CD4-positive, alpha-beta T cell treated with Interferon alpha-2 for 1 hour (primary cell): ENCODE measurements at regions not wholly inside any gene's neighbourhood (a gene's known extent, or its start where the extent isn't known, plus 50 kb on each side); places are given as distances from the start of the nearest gene placed in this dataset.
A peak's percentile ranks its signal among the peaks of the same experiment; 100 is the strongest.
"Not testable (repeated sequence)": the region's sequence is repeated elsewhere in the genome, so short reads cannot be mapped to it uniquely, and the experiment has no call there.

ENCODE experiments used
- DNase-seq, 2 donors: peaks; one replicate each; pipeline ENCODE4 v3.0.0-alpha.2; 2020 to 2022

DNA sequence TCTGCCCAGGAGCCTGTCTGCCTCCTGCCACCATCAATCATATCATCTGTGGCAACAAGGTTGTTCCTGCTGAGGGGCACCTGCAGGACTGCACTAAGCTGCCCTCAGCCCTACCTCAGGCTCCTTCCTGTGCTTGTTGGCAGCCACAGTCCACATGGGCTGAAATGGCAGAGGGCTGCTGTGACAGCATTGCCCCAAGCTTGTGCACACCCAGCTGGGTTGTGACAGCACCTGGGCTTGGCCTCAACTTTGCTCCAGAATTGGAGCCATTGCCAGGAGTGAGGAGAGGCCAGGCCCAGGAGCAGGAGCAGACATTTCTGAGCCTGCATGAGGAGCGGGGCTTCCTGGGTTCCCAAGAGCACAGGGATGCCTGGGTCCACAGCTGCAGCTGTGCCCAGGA, 340.9 kb upstream of the CHRM2 start:
- no peak for DNase-seq

DNA sequence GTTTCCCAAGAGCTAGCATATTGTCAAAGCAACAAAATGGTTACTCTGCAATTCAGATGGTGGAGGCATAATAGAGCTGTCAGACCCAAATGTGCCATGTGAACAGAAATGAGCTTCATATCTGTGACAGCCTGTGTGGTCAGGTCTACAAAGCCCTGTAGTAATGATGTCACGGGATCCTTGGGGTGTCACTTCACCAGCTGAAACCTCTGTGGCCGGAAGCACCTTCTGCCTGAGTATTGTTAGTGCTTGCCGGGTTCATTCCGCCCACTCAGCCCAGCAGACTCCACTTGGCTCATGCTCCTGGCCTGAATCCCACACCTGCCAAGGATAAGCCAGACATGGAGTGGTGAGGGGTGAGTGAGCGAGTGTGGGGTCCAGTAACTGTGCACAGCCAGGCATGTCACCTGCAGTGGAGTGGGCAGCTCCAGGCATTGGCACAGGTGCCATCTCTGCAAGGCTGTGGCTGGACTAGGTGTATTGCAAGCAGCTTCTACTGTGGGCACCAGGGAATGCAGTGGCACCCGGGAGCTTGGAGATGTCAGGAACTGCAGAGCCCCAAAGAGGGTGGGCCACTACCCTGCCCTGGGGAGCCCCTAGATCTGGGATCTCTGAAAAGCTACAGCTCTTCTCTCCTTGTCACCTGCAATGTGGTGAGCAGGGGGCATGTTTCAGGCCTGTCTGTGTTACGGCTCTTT, 341.9 kb upstream of the CHRM2 start:
- DNase-seq, result no peak

DNA sequence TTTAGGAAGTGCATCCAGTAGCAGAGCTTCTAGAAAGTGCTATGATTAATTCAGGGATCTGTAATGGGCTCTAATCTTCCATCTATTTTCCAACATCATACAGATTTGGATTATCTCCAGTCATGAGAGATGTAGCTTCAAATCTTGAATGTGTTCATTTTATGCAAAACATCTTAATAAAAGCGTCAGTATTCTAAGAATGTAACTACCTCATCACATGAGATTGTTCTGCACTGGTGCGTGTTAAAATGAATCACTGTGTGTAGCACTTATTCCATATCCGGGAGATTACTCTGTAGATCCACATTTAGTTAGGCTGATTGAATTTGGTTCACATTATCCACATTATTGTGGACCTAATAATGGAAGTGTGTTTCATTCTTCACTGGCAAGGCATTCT, 344.9 kb upstream of the CHRM2 start:
- DNase-seq, result no peak

DNA sequence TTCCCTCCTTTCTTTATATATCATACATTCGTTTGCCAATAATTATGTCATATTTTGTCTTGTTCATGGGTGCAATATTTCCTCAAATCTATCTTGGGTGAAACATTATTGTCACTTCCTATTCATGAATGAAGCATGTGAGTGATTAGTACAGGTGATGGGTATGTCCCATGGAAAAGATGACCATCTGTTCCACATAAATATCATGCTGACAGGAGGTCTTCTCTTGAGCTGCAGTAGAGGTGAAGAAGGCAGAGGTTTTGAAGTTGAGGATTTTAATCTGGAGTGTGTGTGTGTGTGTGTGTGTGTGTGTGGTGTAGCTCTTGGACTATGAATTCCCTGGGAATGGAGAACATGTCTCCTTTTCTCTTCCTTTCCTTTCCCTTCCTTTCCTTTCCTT, 350.5 kb upstream of the CHRM2 start:
- DNase-seq, result no peak

DNA sequence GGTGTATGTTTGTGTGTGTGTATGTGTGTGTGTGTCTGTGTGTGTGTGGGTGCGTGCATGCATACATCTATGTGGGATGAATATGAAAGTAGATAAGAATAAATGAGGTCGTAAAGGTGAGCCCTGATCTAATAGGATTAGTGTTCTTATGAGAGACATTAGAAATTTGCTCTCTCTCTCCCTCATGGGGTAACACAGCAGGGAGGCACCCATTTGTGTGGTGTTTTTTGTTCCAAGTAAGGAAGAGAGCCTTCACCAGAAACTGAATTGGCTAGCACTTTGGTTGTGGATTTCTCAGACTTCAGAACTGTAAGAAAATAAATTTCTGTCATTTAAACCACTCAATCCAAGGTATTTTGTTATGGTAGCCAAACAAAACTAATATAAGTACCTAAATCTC, 353.7 kb upstream of the CHRM2 start:
- no peak for DNase-seq

DNA sequence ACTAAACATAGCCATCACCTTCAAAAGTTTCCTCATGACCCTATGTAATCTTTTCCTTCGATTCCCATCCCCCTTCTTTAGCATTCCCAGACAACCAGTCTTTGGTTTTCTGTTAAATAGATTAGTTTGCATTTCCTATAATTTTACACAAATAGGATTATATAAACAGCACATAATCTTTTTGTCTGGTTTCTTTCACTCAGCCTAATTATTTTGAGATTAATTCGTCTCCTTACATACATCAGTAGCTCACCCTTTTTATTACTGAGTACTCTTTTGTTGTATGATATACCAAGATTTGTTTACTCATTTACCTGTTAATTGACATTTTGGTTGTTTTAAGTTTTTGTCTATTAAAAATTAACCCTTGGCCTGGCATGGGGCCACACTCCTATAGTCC, 354.7 kb upstream of the CHRM2 start:
- DNase-seq, result no peak

DNA sequence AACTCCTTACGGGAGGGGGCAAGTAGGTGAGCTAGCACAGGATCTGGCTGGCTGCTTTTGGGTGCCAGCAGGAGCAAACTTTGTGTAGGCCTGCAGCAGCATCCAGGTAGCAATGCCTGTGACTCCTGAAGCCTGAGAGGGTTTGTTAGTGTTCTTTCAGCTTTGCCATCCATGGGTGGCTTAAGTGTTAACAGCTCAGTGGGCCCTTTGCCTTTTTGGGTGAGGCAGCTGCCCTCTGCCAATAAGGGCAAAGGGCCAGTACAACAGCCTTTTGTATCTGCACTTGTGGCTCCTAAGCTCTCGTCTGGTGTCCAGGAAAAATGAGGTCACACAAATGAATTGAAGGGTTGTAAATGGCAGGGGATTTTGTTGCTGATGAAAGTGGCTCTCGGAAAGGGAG, 359.0 kb upstream of the CHRM2 start:
- no peak for DNase-seq

DNA sequence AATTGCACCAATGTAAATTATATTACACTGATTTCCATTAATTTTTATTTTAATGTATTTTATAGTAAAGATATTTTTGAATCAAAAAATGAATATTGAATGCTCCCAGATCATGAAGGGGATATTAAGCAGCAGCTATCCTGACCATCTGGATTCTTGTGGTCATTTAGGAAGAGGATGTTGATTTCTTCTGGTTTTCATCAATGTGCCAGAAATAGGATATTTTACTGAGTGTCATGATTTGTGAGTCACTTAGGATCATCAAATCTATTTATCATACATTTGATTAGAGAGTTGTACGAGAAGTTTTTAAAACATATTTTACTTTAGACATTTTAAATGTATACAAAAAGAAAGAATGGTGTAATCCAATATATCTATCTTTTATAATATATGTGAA, 366.3 kb upstream of the CHRM2 start:
- no peak for DNase-seq

DNA sequence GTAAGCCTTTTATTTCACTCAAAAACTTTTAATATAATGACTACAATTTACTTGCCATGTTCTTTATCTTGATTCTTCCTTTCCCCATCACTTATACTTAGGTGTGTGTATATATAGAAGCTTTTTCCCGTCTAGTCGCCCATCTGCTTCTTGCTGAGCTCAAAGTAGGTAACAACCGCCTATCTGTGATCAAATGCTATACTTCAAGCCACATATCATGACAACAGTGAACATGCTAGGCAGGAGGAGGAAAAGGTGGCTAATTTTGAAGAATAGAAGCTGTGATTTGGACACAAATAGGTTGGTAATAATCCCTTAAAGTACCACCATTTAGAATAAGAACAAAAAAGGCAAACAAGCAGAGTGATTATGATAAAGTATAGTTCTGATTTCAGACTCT, 367.3 kb upstream of the CHRM2 start:
- DNase-seq, result no peak

DNA sequence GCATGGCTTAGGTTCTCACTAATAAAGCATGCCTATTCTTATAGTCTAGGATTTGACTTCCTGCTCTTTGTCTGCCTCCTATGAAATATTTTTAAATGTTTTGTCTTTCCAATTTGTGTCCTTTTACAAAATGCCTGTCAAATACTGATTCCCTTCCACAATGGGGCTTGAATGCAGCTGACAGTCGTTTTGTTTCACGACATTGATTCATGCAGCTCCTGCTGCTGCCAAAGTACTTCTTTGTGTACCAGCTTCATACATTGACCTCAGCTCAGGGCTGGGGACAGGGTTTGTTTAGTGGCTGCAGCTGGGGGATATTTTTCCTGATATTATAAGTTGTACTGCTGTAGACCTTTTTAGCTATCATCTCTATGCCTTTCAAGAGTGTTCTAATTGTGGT, 371.9 kb upstream of the CHRM2 start:
- no peak for DNase-seq

DNA sequence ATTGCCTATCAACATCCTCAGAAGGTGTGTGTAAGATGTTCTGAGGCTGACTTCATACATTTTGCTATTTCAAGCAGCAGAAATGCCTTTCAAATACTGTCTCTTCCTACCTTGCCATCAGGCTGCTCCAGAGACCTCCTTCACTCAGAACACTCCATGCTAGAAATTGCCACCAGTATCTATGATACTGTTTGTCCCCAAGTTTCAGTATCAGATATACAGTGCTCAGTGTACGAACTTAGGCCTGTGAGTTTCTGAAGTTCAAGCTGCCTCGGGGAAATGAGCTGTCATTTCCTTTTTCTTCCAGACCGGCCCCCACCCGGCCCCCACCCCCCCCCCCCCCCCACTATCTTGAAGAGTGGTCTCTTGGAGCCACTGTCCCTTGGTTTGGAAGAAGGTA, 373.4 kb upstream of the CHRM2 start:
- DNase-seq, result no peak

DNA sequence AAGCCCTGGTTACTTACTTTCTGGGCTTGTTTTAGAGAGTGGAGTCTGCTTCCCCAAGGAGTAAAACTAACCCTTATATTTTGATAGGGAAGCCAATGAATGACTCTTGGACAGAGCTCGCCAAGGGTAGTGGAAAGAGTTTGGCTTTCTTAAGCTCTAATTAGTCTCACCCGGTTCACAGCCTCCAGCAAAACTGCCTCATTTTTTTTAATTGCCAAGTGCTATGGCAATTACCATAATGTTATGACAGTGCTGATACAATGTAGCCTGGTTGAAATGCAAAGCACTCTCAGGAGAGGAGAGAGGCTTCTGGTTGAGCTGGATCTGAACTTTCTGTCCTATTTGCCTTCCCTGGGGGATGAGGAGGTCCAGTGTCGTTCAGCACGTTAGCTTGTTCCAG, 376.1 kb upstream of the CHRM2 start:
- DNase-seq, result no peak

DNA sequence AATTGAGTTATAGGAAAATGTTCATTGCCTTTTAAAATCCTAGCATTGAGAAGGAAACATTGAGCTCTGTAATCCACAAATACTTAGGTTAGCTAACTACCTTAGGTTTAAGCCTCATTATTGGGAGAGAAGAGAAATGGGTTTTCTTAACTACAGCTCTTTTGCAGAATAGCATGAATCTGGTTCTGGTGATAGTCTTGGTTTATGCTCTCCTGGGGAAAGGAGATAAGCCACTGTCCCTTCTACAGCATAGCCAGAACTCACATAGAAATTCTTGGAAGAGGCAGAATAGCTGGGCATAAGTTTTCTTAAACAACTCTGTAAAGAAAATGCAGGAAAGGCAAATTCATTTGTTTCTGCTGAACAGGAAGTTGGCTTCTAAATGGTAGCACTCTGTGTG, 378.6 kb upstream of the CHRM2 start:
- DNase-seq, result no peak

DNA sequence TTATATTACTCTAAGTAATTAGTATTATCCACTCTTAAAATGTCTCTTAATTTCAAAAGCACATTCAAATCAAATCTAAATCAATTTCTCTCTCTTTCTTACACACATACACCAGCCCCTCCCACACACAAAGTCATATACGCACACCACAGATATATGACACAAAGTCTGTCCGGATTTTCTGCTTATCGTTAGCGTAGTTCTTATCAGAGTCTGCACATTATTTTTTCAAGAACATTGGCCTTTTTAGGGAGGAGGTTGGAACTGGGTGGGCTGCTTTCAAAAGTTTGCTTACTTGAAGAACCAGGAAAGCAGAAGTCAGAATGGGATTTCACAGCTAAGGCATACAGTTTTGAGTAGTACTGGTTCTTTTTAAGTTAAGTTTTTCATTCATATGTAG, 387.6 kb upstream of the CHRM2 start:
- no peak for DNase-seq

DNA sequence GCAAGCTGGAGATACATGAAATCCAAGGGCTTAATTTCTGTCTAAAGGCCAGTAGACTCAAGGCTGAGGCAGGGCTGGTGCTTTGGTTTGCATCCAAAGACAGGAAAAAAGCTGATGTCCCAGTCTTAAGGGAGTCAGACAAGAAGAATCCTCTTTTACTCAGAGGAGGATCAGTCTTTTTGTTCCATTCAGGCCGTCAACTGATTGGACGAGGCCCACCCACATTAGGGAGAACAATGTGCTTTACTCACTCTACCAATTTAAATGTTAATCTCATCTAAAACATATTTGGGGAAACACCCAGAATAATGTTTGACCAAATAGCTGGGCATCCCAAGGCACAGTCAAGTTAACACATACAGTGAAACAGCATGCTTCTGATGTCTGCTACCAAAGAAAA, 388.5 kb upstream of the CHRM2 start:
- DNase-seq, result no peak

DNA sequence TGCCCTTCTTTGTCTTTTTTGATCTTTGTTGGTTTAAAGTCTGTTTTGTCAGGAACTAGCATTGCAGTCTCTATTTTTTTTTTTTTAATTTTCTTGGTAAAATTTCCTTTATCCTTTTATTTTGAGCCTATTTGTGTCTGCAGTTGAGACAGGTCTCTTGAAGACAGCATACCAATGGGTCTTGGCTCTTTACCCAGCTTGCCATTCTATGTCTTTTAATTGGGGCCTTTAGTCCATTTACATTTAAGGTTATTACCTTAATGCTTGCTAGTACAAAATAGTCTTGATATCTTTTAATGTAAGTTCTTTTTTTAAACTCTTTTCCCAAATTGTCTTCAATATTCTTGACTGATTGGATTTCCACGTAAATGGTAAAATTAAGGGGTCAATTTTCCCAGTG, 398.3 kb upstream of the CHRM2 start:
- no peak for DNase-seq

DNA sequence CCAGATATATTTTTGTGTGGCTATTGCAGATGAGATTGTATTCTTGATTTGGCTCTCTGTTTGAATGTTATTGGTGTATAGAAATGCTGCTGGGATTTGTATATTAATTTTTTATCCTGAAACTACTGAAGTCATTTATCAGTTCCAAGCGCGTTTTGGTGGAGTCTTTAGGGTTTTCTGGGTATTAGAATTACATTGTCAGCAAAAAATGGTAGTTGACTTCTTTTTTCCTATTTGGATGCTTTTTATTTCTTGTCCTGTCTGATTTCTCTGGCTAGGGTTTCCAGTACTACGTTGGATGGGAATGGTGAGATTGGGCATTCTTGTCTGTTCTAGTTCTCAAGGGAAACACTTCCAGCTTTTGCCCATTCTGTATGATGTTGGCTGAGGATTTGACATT, 415.5 kb upstream of the CHRM2 start:
- no peak for DNase-seq

DNA sequence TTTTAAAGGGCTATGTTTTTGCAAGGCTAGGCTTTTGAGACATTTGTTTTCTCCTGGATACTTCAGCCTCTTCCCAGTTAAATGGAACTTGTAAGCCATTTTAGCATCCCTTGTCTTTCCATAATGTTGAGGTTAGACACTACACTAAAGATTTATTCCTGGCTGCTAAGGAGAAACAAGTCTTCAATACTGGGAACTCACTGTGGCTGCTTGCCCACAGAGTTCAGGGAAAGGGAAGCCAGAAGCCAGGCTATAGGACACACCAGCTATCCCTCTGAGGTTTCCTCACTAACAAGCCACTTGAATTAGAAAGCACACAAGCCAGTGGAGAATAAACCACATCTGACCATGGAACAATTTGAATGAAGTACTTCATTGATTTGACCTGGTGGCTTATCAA, 421.7 kb upstream of the CHRM2 start:
- DNase-seq, result no peak

DNA sequence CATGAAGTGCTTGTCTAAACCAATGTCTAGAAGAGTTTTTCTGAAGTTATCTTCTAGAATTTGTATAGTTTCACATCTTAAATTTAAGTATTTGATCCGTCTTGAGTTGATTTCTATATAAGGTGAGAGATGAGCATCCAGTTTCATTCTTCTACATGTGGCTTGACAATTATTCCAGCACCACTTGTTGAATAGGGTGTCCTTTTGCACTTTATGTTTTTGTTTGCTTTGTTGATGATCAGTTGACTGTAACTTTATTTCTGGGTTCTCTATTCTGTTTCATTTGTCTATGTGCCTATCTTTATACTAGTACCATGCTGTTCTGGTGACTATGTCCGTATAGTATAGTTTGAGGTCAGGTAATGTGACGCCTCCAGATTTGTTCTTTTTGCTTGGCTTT, 426.6 kb upstream of the CHRM2 start:
- no peak for DNase-seq

DNA sequence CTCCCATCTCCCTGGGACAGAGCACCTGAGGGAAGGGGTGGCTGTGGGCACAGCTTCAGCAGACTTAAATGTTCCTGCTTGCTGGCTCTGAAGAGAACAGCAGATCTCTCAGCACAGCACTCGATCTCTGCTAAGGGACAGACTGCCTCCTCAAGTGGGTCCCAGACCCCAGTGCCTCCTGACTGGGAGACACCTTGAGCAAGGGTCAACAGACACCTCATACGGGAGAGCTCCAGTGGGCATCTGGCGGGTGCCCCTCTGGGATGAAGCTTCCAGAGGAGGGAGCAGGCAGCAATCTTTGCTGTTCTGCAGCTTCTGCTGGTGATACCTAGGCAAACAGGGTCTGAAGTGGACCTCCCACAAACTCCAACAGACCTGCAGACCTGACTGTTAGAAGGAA, 436.7 kb upstream of the CHRM2 start:
- DNase-seq, result not testable (repeated sequence)

DNA sequence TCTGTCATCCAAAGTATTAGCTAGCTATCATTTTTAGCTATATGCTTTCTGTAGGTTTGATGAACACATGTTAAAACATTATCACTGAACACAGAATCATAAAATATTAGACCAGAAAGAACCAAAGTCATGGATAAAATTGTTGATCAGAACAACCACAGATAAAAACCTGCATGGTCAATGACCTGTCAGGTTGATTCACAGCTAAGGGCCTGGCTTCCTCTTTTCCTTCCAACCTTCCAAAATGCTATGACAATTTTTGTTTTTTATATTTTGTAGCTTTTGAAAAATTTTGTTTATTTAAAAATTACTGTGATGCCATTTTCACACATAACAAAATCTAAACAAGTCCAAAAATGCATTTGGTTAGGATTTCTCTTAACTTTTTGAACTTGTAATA, 444.4 kb upstream of the CHRM2 start:
- no peak for DNase-seq

DNA sequence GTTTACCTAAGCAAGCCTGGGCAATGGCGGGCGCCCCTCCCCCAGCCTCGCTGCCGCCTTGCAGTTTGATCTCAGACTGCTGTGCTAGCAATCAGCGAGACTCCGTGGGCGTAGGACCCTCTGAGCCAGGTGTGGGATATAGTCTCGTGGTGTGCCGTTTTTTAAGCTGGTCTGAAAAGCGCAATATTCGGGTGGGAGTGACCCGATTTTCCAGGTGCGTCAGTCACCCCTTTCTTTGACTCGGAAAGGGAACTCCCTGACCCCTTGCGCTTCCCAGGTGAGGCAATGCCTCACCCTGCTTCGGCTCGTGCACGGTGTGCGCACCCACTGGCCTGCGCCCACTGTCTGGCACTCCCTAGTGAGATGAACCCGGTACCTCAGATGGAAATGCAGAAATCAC, 442.6 kb upstream of the MTPN start:
- not testable (repeated sequence) for DNase-seq

DNA sequence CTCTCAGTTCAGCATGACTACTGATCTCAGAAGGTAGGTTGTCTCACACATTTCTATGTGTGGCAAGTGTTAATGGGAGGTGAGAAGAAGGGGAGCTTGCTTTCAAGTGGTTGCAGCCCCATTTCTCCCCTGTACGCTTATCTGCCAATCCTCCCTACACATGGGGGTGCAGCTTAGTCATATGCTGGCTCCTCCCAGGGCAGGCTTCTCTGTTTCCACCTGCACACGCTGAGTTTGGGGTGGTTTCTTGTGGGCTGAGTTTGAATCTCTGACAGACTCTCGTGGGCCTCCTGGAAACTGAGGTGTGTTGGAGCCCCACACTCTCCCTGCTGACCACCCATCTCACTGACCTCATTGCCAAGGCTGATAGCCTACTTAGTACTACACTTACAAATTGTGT, 435.8 kb upstream of the MTPN start:
- DNase-seq, result no peak

DNA sequence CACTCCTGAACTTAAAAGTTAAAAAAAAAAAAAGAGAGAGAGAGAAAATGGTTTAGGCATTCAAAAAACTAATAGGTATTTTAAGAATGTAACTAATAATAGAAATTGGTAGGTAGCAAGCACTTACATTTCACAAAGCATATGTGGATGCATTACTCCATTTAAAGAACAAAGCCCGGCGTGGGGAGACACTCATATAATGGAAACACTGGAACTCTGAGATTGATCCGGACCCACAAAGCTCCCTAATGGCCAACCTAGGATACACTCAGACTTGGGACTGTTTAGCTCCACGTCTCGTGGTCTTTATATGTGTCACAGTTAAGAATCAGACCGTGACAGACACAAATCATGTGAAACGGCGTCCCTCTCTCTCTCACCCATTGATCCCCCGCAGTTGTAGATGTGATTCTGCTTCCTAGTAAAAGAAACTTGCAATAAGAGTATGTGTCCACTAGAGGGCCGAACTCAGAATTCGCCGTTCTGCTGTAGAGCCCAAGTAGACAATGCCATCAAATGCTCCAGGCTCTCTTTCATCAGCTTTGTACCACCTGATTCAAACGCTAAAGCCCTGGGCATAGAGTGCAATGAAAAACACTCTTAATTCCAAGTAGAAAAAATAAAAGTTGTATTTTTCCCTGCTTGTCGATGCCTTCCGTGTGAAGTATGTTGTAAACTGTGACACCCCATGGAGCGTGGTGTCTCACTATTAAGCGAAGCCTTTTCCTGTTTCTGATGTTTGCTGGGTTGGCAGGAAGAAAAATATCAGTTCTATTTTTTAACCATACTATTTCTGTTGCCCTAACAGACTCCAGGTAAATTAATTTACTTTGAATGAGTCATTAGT, 429.0 kb upstream of the MTPN start:
- DNase-seq, result peak in 1 of 2 donors; percentile 34

DNA sequence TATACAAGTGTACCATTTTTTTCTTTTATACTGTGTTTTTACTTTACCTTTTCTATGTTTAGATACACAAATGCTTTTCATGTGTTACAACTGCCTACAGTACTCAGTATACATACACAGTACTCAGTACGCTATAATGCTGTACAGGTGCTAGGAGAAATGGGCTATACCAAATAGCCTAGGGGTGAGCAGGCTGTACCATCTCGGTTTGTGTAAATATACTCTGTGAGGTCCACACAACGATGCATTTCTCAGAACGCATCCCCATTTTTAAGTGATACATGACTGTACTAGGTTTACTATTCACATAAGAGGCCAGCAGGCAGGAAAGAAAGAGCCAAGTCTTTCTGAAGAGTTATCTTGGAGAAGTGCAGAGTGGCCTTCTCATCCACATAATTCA, 426.4 kb upstream of the MTPN start:
- DNase-seq, result no peak
